ENCODE measurements at regions not wholly inside any gene's neighbourhood (a gene's known extent, or its start where the extent isn't known, plus 50 kb on each side); places are given as distances from the start of the nearest gene placed in this dataset.

DNA sequence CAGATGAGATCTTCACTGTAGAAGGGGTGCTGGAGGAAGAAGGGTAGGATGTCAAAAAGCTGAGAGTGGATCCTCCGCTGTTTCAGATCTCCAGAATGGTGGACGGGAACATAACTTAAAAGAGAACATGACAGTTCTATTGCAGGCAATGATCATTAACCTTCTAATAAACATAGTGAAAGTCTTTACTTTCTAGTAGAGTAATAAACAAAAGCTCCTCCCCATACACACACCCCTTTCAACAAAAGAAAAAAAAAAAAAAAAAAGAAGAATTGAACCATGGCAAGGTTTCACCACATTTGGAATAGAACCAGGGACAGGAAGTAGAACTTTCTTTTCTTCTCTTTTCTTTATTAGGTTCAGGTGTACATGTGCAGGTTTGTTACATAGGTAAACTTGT, 768.1 kb upstream of the RIOK2 start:
- no peak overlapping the region for H3K9ac ChIP-seq (ENCODE audit: insufficient read length)
- DNase-seq (ENCODE audit: low read depth, low spot score), result no peak
- H3K36me3 ChIP-seq (ENCODE audit: insufficient read depth, low read length), result no peaks in the 10 kb centered on the region
- no peak for TF ChIP-seq POLR2AphosphoS5 (IDR thresholded peaks at IDR 0.05; ENCODE audit: borderline replicate concordance, low read depth, low read length)
- TF ChIP-seq EZH2 (IDR thresholded peaks at IDR 0.05), result no peak
- no peak for TF ChIP-seq FOXP2 (optimal IDR thresholded peaks at IDR 0.05; ENCODE audit: control extremely low read depth, extremely low read length, insufficient read depth)
- no peaks in the 10 kb centered on the region for H3K9me3 ChIP-seq (ENCODE audit: low read depth, low read length)
- no peak overlapping the region for H3K4me3 ChIP-seq
- no peak overlapping the region for H3K27ac ChIP-seq

DNA sequence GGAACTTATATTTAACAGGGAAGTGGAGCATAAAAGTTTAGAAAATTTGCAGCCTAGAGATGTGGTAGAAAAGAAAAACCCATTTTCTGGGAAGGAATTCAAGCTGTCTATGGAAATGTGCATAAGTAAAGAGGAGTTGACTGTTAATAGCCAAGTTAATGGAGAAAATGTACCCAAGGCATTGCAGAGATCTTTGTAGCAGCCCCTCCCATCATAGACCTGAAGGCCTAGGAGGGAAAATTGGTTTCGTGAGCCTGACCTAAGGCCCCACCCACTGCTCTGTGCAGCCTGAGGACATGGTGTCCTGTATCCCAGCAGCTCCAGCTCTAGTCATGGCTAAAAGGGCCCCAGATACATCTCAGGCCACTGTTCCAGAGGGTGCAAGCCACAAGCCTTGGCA, 772.4 kb upstream of the RIOK2 start:
- Histone ChIP-seq H3K9ac (ENCODE audit: insufficient read length) (no peak overlapping the region), H3K4me3 (no peak overlapping the region), H3K27ac (no peak overlapping the region), H3K9me3 (ENCODE audit: low read depth, low read length) (no peaks in the 10 kb centered on the region), H3K36me3 (ENCODE audit: insufficient read depth, low read length) (no peaks in the 10 kb centered on the region)
- TF ChIP-seq POLR2AphosphoS5 (IDR thresholded peaks at IDR 0.05; ENCODE audit: borderline replicate concordance, low read depth, low read length) (no peak), EZH2 (IDR thresholded peaks at IDR 0.05) (no peak), FOXP2 (optimal IDR thresholded peaks at IDR 0.05; ENCODE audit: control extremely low read depth, extremely low read length, insufficient read depth) (no peak)
- no peak for DNase-seq (ENCODE audit: low read depth, low spot score)

DNA sequence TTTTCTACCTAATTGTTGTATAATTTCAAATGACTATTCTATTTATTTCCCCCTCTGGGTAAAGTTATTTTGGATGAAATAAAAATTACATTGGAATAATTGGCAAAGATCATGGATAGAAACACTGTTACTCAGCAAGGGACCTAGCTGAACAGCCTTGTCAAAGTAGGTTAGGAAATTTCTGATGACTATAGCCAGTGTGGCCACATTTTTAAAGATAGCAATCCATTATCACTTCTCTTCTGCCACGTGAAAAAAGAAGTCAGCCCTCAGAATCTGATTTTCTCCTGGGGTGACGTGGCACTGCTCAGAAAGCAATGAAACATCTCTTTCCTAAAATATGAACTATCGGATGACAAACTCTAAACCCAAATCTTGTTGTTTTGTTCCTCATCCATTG, 784.2 kb upstream of the RIOK2 start:
- no peak for DNase-seq (ENCODE audit: low read depth, low spot score)
- H3K9ac ChIP-seq (ENCODE audit: insufficient read length), result no peak overlapping the region
- no peak overlapping the region for H3K27ac ChIP-seq
- TF ChIP-seq EZH2 (IDR thresholded peaks at IDR 0.05) (no peak), POLR2AphosphoS5 (IDR thresholded peaks at IDR 0.05; ENCODE audit: borderline replicate concordance, low read depth, low read length) (no peak), FOXP2 (optimal IDR thresholded peaks at IDR 0.05; ENCODE audit: control extremely low read depth, extremely low read length, insufficient read depth) (no peak)
- no peaks in the 10 kb centered on the region for H3K9me3 ChIP-seq (ENCODE audit: low read depth, low read length)
- H3K4me3 ChIP-seq, result no peak overlapping the region
- H3K36me3 ChIP-seq (ENCODE audit: insufficient read depth, low read length), result no peaks in the 10 kb centered on the region

DNA sequence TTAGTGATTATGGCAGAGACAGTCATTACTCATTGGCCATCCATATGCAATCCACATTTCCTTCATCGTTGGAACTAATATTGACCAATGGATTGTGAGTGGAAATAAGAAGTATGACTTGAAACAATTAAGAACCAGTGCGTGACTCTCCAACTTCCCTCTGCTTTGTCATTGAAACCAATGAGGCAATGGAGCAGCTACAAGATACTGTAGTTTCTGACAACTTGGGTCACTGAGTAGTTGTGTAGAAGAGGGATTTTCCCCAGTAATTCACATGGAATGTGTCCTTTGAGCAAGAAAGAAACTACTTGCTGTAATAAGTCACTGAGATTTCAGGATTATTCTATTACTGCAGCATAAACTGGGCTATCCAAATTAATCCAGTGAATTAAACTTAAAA, 785.3 kb upstream of the RIOK2 start:
- Histone ChIP-seq H3K36me3 (ENCODE audit: insufficient read depth, low read length) (no peaks in the 10 kb centered on the region), H3K9me3 (ENCODE audit: low read depth, low read length) (no peaks in the 10 kb centered on the region), H3K9ac (ENCODE audit: insufficient read length) (no peak overlapping the region), H3K4me3 (no peak overlapping the region), H3K27ac (no peak overlapping the region)
- no peak for TF ChIP-seq POLR2AphosphoS5 (IDR thresholded peaks at IDR 0.05; ENCODE audit: borderline replicate concordance, low read depth, low read length)
- TF ChIP-seq FOXP2 (optimal IDR thresholded peaks at IDR 0.05; ENCODE audit: control extremely low read depth, extremely low read length, insufficient read depth), result no peak
- TF ChIP-seq EZH2 (IDR thresholded peaks at IDR 0.05), result no peak
- DNase-seq (ENCODE audit: low read depth, low spot score), result no peak

DNA sequence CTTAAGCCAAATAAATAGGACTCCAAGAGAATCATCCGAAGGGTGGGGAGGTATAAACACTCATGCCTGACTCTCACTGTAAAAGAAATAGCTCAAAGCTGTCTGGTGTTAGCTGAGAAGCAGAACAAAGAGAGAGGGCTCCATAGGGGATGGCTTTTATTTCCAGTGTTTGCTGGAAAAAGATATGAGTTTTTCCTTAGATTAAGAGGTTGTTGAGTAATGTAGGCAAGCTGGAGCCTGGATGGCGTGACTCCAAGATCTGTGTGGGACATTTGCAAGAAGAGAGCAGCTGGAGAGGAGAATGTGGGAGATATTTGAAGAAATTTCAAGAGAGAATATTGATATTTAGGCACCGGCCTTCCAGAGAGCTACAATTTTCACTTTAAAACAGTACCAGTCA, 793.7 kb upstream of the RGMB start:
- no peaks in the 10 kb centered on the region for H3K36me3 ChIP-seq (ENCODE audit: insufficient read depth, low read length)
- H3K27ac ChIP-seq, result no peak overlapping the region
- DNase-seq (ENCODE audit: low read depth, low spot score), result no peak
- TF ChIP-seq FOXP2 (optimal IDR thresholded peaks at IDR 0.05; ENCODE audit: control extremely low read depth, extremely low read length, insufficient read depth), result no peak
- TF ChIP-seq EZH2 (IDR thresholded peaks at IDR 0.05), result no peak
- TF ChIP-seq POLR2AphosphoS5 (IDR thresholded peaks at IDR 0.05; ENCODE audit: borderline replicate concordance, low read depth, low read length), result no peak
- no peak overlapping the region for H3K4me3 ChIP-seq
- no peak overlapping the region for H3K9ac ChIP-seq (ENCODE audit: insufficient read length)
- H3K9me3 ChIP-seq (ENCODE audit: low read depth, low read length), result no peaks in the 10 kb centered on the region

DNA sequence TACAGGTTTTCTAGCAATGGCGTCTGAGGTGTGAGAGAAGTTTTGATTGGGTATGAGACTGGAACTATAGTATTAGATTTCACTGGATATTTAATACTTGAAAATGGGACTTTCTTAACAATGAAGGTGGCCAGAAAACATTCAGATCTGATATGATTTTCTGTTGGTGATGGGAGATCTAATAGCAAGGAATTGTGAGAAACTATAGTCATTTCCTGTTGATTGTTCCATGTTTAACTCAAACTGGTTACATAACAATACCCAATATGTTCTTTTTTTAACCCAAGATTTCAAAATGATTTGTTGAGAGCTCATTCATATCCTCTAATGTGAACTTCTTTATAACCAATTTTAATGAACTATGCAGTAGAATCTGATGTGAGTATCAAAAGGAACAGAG, 793.2 kb upstream of the RGMB start:
- Histone ChIP-seq H3K27ac (no peak overlapping the region), H3K4me3 (no peak overlapping the region), H3K36me3 (ENCODE audit: insufficient read depth, low read length) (no peaks in the 10 kb centered on the region), H3K9me3 (ENCODE audit: low read depth, low read length) (no peaks in the 10 kb centered on the region), H3K9ac (ENCODE audit: insufficient read length) (no peak overlapping the region)
- no peak for TF ChIP-seq POLR2AphosphoS5 (IDR thresholded peaks at IDR 0.05; ENCODE audit: borderline replicate concordance, low read depth, low read length)
- TF ChIP-seq EZH2 (IDR thresholded peaks at IDR 0.05), result no peak
- no peak for TF ChIP-seq FOXP2 (optimal IDR thresholded peaks at IDR 0.05; ENCODE audit: control extremely low read depth, extremely low read length, insufficient read depth)
- no peak for DNase-seq (ENCODE audit: low read depth, low spot score)

DNA sequence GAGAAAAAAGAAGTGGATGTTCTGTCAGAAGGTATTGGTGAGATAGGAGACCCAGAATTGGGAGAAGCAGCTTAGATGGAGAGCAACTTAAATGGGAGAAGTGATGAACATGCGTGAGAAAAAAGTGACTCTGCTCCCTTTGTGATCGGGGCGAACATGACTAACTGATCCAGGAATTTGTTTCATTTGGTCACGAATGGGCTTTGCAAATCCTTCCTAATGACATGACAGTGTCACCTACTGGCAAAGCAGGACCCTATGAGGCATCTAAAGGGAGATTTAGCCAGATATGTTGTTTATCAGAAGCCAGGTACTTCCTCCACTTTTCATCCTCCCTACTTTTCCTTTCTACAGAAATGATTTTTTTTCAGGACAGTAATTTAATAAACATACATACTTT, 787.4 kb upstream of the RGMB start:
- no peak for TF ChIP-seq EZH2 (IDR thresholded peaks at IDR 0.05)
- no peak for TF ChIP-seq FOXP2 (optimal IDR thresholded peaks at IDR 0.05; ENCODE audit: control extremely low read depth, extremely low read length, insufficient read depth)
- no peak for TF ChIP-seq POLR2AphosphoS5 (IDR thresholded peaks at IDR 0.05; ENCODE audit: borderline replicate concordance, low read depth, low read length)
- Histone ChIP-seq H3K9me3 (ENCODE audit: low read depth, low read length) (no peaks in the 10 kb centered on the region), H3K9ac (ENCODE audit: insufficient read length) (no peak overlapping the region), H3K4me3 (no peak overlapping the region), H3K27ac (no peak overlapping the region), H3K36me3 (ENCODE audit: insufficient read depth, low read length) (no peaks in the 10 kb centered on the region)
- DNase-seq (ENCODE audit: low read depth, low spot score), result no peak

DNA sequence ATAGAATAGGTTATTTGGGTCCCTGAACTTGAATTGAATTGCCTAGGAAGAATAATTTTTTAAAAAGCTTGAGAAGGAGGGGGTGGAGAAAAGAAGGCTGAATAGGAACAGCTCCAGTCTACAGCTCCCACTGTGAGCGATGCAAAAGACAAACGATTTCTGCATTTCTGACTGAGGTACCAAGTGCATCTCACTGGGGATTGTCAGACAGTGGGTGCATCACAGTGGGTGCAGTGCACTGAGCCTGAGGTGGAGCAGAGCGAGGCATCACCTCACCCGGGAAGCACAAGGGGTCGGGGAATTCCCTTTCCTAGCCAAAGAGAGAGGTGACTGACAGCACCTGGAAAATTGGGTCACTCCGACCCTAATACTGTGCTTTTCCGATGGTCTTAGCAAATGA, 782.2 kb upstream of the RGMB start:
- Histone ChIP-seq H3K9me3 (ENCODE audit: low read depth, low read length) (no peaks in the 10 kb centered on the region), H3K27ac (no peak overlapping the region), H3K36me3 (ENCODE audit: insufficient read depth, low read length) (no peaks in the 10 kb centered on the region), H3K9ac (ENCODE audit: insufficient read length) (no peak overlapping the region), H3K4me3 (no peak overlapping the region)
- DNase-seq (ENCODE audit: low read depth, low spot score), result no peak
- TF ChIP-seq EZH2 (IDR thresholded peaks at IDR 0.05), result no peak
- no peak for TF ChIP-seq FOXP2 (optimal IDR thresholded peaks at IDR 0.05; ENCODE audit: control extremely low read depth, extremely low read length, insufficient read depth)
- no peak for TF ChIP-seq POLR2AphosphoS5 (IDR thresholded peaks at IDR 0.05; ENCODE audit: borderline replicate concordance, low read depth, low read length)

DNA sequence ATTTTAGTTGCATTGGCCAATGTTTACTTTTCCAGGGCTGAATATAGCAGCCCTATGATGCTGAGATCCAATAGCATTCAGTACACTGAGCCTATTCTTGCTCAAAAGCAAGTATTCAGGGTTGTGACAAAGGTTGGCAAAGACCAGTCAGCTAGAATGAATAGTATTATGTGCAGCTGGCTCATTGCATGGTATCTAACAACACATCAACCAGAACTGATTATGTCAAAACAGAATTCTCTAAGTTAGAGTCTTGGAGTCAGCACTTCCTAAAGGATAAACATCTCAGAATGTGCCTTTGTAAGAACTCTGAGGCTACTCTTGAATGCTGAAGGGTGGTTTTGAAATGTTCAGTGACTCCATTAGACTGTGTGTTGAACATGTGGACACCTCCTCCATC, 774.5 kb upstream of the RGMB start:
- no peaks in the 10 kb centered on the region for H3K36me3 ChIP-seq (ENCODE audit: insufficient read depth, low read length)
- TF ChIP-seq POLR2AphosphoS5 (IDR thresholded peaks at IDR 0.05; ENCODE audit: borderline replicate concordance, low read depth, low read length), result no peak
- TF ChIP-seq EZH2 (IDR thresholded peaks at IDR 0.05), result no peak
- TF ChIP-seq FOXP2 (optimal IDR thresholded peaks at IDR 0.05; ENCODE audit: control extremely low read depth, extremely low read length, insufficient read depth), result no peak
- no peak for DNase-seq (ENCODE audit: low read depth, low spot score)
- H3K27ac ChIP-seq, result no peak overlapping the region
- H3K4me3 ChIP-seq, result no peak overlapping the region
- H3K9me3 ChIP-seq (ENCODE audit: low read depth, low read length), result no peaks in the 10 kb centered on the region
- no peak overlapping the region for H3K9ac ChIP-seq (ENCODE audit: insufficient read length)

All from SK-N-MC (cell line).